SH-SY5Y (cell line): ENCODE measurements at regions not wholly inside any gene's neighbourhood (a gene's known extent, or its start where the extent isn't known, plus 50 kb on each side); places are given as distances from the start of the nearest gene placed in this dataset.

Experiments used
- GATA2 ChIP-seq: IDR thresholded peaks from 2 replicates; pipeline ENCODE4 v1.6.1; 2011; ENCODE audit warnings: mild to moderate bottlenecking, low read depth, low read length
- GATA3 ChIP-seq: IDR thresholded peaks from 2 replicates; pipeline ENCODE4 v1.6.1; 2011; ENCODE audit warnings: low read depth, mild to moderate bottlenecking, low read length, moderate library complexity

DNA sequence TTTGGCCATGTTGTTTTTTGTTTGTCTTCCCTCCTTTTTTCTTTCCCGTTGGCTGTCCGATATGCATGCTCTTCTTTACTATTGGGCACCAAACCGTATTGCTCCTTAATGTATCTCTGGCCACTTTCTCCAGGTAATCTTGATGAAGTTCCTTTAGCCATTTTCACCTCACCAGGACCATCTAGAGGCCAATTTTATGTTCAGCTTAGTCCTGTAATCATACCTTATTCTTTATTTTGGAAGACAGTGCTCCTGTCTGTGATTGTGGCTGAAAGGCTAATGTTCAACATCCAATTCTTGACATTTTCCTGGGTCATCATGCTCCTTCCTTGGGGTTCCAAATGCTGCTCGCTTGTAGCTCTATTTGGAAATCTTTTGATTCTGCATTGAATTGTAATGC lies 169.5 kb downstream of the S1PR1 start:
- TF ChIP-seq GATA2 (no peak), GATA3 (no peak)
